Adrenal gland (tissue), 9 donors: ENCODE measurements at regions not wholly inside any gene's neighbourhood (a gene's known extent, or its start where the extent isn't known, plus 50 kb on each side); places are given as distances from the start of the nearest gene placed in this dataset.

Experiments
- DNase-seq, 7 donors: peaks; one replicate each; pipeline ENCODE4 v3.0.0-alpha.2; 2019 to 2020
- H3K27ac ChIP-seq, 5 donors: fragments of 200-600 bp; sonication (generic) in 4 of 5; 1 replicate in 3 of 5; 2 replicates in 2 of 5; pipeline versions ENCODE4 v1.5.1 to v1.8.0; 2016 to 2020; ENCODE audit warnings: mild to moderate bottlenecking in 1 of 5
- H3K27me3 ChIP-seq: fragments of 200-600 bp; 2 replicates; pipeline ENCODE4 v1.8.0; 2021
- H3K36me3 ChIP-seq, 2 donors: fragments of 200-600 bp; replicated peaks in 1 of 2; 1 replicate in 1 of 2; 2 replicates in 1 of 2; pipeline versions ENCODE4 v1.5.1 to v1.8.0; 2018 to 2022
- H3K4me1 ChIP-seq, 2 donors: fragments of 200-600 bp; replicated peaks in 1 of 2; 1 replicate in 1 of 2; 2 replicates in 1 of 2; pipeline versions ENCODE4 v1.5.1 to v1.8.0; 2018 to 2021
- H3K4me3 ChIP-seq, 4 donors: fragments of 200-600 bp; sonication (generic) in 3 of 4; one replicate each; pipeline ENCODE4 v1.5.1; 2016 to 2018
- H3K9me3 ChIP-seq, 3 donors: fragments of 200-600 bp; sonication (generic) in 1 of 3; replicated peaks in 1 of 3; 1 replicate in 2 of 3; 2 replicates in 1 of 3; pipeline versions ENCODE4 v1.5.1 to v1.8.0; 2016 to 2021
- CTCF ChIP-seq, 6 experiments: fragments of 450-650 bp in 4 of 6; fragments of 200-600 bp in 2 of 6; sonication (generic) in 1 of 6; IDR thresholded peaks; 1 replicate in 5 of 6; 2 replicates in 1 of 6; pipeline versions ENCODE4 v1.5.1 to v1.8.0; 2016 to 2021; ENCODE audit warnings: antibody characterized with exemption in 6 of 6, mild to moderate bottlenecking in 2 of 6, moderate library complexity in 1 of 6
- POLR2A ChIP-seq, 2 donors: fragments of 450-650 bp; IDR thresholded peaks; one replicate each; pipeline ENCODE4 v1.6.1; 2017; ENCODE audit warnings: antibody characterized with exemption in 2 of 2, mild to moderate bottlenecking in 2 of 2, moderate library complexity in 1 of 2
- WGBS, 4 donors: extraction: QIAGEN DNeasy Blood & Tissue Kit in 2 of 4; methylation state at CpG; one replicate each; pipeline versions ENCODE4 v1.1.5 to v1.1.7; 2013 to 2017; 5-methylcytosine and 5-hydroxymethylcytosine counted together
- intact Hi-C, 2 donors: fragments of 100-400 bp; cut with DNase I; formaldehyde crosslinking; loops; one replicate each; pipeline versions ENCODE4 v1.14.1 to v1.15.0; 2022 to 2023
- donor health status: healthy with polysubstance abuse.
- donor health status: Bipolar disorder and iron deficiency.
- donor health status: DM: yes; HTN: yes; CAD: no.
- donor health status: DM: no; HTN: no; CAD: no.
- donor health status: DM: no; HTN: no; CAD: no.

GRCh38 chr12:34215213-34215892 is 193.1 kb downstream of the ALG10 start:
- Histone ChIP-seq H3K4me3 (no peak overlapping the region), H3K36me3 (no peaks in the 10 kb centered on the region), H3K4me1 (peaks cover 0 to 9% of the 10 kb centered on the region in 2 donors), H3K9me3 (no peaks in the 10 kb centered on the region), H3K27ac (no peak overlapping the region), H3K27me3 (peaks cover 7% of the 10 kb centered on the region)
- intact Hi-C loops = loop anchor here in 1 of 2 donors (10.0 kb wide), 1 partner anchor 91 kb away; no protein-coding TSS in a partner anchor
- WGBS, 4 donors = 85 to 90% (median 86%) methylated on average over 15 to 18 of the region's 18 CpGs
- TF ChIP-seq POLR2A (IDR thresholded peaks at IDR 0.05) (no peak), CTCF (IDR thresholded peaks at IDR 0.05) (no peak)
- no peak for DNase-seq

- 91 to 96% (median 95%) methylated on average over 9 to 12 of the region's 12 CpGs for WGBS, 4 donors
- H3K9me3 ChIP-seq = no peaks in the 10 kb centered on the region
- H3K4me1 ChIP-seq = peaks cover 0 to 9% of the 10 kb centered on the region in 2 donors
- no peak overlapping the region for H3K27ac ChIP-seq
- DNase-seq = no peak
- H3K4me3 ChIP-seq = no peak overlapping the region
- no peaks in the 10 kb centered on the region for H3K36me3 ChIP-seq
- intact Hi-C loops = loop anchor here in 1 of 2 donors (10.0 kb wide), 1 partner anchor 91 kb away; no protein-coding TSS in a partner anchor
- peaks cover 7% of the 10 kb centered on the region for H3K27me3 ChIP-seq
- no peak for TF ChIP-seq CTCF (IDR thresholded peaks at IDR 0.05)
- no peak for TF ChIP-seq POLR2A (IDR thresholded peaks at IDR 0.05)
These were observed 193.6 kb downstream of the ALG10 start for GRCh38 chr12:34215893-34216285.

GRCh38 chr12:34217660-34218059 is 195.4 kb downstream of the ALG10 start:
- intact Hi-C loops = loop anchor here (2.0 to 10.0 kb wide), 2 partner anchors 93 kb away; no protein-coding TSS in a partner anchor

More at GRCh38 chr12:34217660-34218059, 195.4 kb downstream of the ALG10 start:
- peaks cover 7% of the 10 kb centered on the region for H3K27me3 ChIP-seq
- peaks cover 0 to 9% of the 10 kb centered on the region in 2 donors for H3K4me1 ChIP-seq
- no peak overlapping the region for H3K27ac ChIP-seq
- DNase-seq = no peak
- WGBS, 4 donors = 83 to 84% (median 84%) methylated on average over 14 of the region's 14 CpGs
- H3K36me3 ChIP-seq = no peaks in the 10 kb centered on the region
- no peaks in the 10 kb centered on the region for H3K9me3 ChIP-seq
- no peak overlapping the region for H3K4me3 ChIP-seq
- no peak for TF ChIP-seq POLR2A (IDR thresholded peaks at IDR 0.05)
- no peak for TF ChIP-seq CTCF (IDR thresholded peaks at IDR 0.05)
